GM12878 (cell line): ENCODE measurements at regions not wholly inside any gene's neighbourhood (a gene's known extent, or its start where the extent isn't known, plus 50 kb on each side); places are given as distances from the start of the nearest gene placed in this dataset.

ENCODE experiments used
- ATAC-seq: fragments of 200-7000 bp; cut with Tn5 transposase; 3 replicates; pipeline ENCODE4 v1.9.1; 2020; ENCODE audit warnings: mild to moderate bottlenecking, moderate library complexity
- BruUV-seq: library from RNA; stranded (reverse); fragments of 400-500 nt; replicated peaks from 2 replicates; lab custom pipeline; 2021; lab: Mats Ljungman, UMichigan
- CTCF ChIA-PET: fragments of 300-600 bp; sonication (Branson Sonifier 250); formaldehyde crosslinking; extraction: SDS; loops from one replicate; lab custom pipeline; 2021; ENCODE audit warnings: inconsistent platforms; lab: Yijun Ruan, JAX
- POLR2A ChIA-PET: fragments of 350-600 bp; formaldehyde crosslinking; extraction: SDS; loops from one replicate; lab custom pipeline; 2021; ENCODE audit warnings: inconsistent platforms; lab: Charles Lee
- RAD21 ChIA-PET: fragments of 300-600 bp; sonication (Branson Sonifier 250); formaldehyde crosslinking; loops from one replicate; lab custom pipeline; 2023; ENCODE audit warnings: antibody characterized with exemption; ENCODE audit not compliant: unreplicated experiment; lab: Charles Lee
- SMC1A ChIA-PET: fragments of 300-600 bp; sonication (Branson Sonifier 250); formaldehyde crosslinking; loops from one replicate; lab custom pipeline; 2023; ENCODE audit not compliant: unreplicated experiment, uncharacterized antibody; lab: Charles Lee
- DNase-seq: peaks from one replicate; pipeline ENCODE4 v3.0.0-alpha.2; 2011; ENCODE audit warnings: low read depth, low spot score
- FAIRE-seq: peaks from 3 replicates; lab custom pipeline; 2011; peaks lifted over from hg19 to GRCh38; lab: Jason Lieb, UNC
- H2AFZ ChIP-seq: 2 replicates; pipeline ENCODE4 v1.6.0; 2011; ENCODE audit warnings: low read depth, low read length, control low read depth; ENCODE audit not compliant: control insufficient read depth
- H3K27ac ChIP-seq: 2 replicates; pipeline ENCODE4 v1.5.1; 2011; ENCODE audit warnings: control low read depth; ENCODE audit not compliant: control insufficient read depth, insufficient read depth
- H3K27me3 ChIP-seq, 2 experiments: replicated peaks in 1 of 2; 2 replicates each; pipeline versions ENCODE4 v1.6.0 to v1.6.1; 2011; ENCODE audit warnings: low read length in 1 of 2; ENCODE audit not compliant: control insufficient read depth in 2 of 2, insufficient read depth in 2 of 2
- H3K36me3 ChIP-seq, 2 experiments: 2 replicates each; pipeline ENCODE4 v1.5.1; 2011; ENCODE audit warnings: low read length in 1 of 2; ENCODE audit not compliant: control insufficient read depth in 2 of 2, insufficient read depth in 2 of 2
- H3K4me1 ChIP-seq: 2 replicates; pipeline ENCODE4 v1.6.1; 2011; ENCODE audit warnings: mild to moderate bottlenecking, low read length, moderate library complexity, mixed read lengths; ENCODE audit not compliant: control insufficient read depth, insufficient read depth
- H3K4me2 ChIP-seq: 2 replicates; pipeline ENCODE4 v1.6.0; 2011; ENCODE audit warnings: control low read depth; ENCODE audit not compliant: control insufficient read depth, insufficient read depth
- H3K4me3 ChIP-seq: fragments of 200-600 bp; sonication (generic); 2 replicates; pipeline ENCODE4 v1.5.1; 2016
- H3K79me2 ChIP-seq: 2 replicates; pipeline ENCODE4 v1.6.0; 2011; ENCODE audit warnings: low read length; ENCODE audit not compliant: control insufficient read depth, insufficient read depth
- H3K9ac ChIP-seq: 2 replicates; pipeline ENCODE4 v1.8.0; 2011; ENCODE audit warnings: low read length, control low read depth, mixed read lengths; ENCODE audit not compliant: control insufficient read depth, insufficient read depth
- H3K9me3 ChIP-seq: replicated peaks from 3 replicates; pipeline ENCODE4 v1.5.1; 2011; ENCODE audit warnings: mild to moderate bottlenecking, low read length; ENCODE audit not compliant: control insufficient read depth, insufficient read depth
- H4K20me1 ChIP-seq: 2 replicates; pipeline ENCODE4 v1.6.0; 2011; ENCODE audit not compliant: control insufficient read depth, insufficient read depth
- CREM ChIP-seq: IDR thresholded peaks from 2 replicates; pipeline ENCODE4 v1.6.1; 2014; ENCODE audit warnings: antibody characterized with exemption, low read depth
- FOS ChIP-seq: IDR thresholded peaks from 3 replicates; pipeline ENCODE4 v1.6.1; 2011; ENCODE audit warnings: borderline replicate concordance; ENCODE audit not compliant: insufficient read length; ENCODE audit errors: extremely low read depth
- IKZF1 ChIP-seq: fragments of 450-650 bp; conservative IDR thresholded peaks from 2 replicates; pipeline ENCODE4 v1.6.1; 2017; ENCODE audit warnings: antibody characterized with exemption, mild to moderate bottlenecking
- MXI1 ChIP-seq: fragments of 150-350 bp; IDR thresholded peaks from 2 replicates; pipeline ENCODE4 v1.6.1; 2011; ENCODE audit warnings: low read depth, mild to moderate bottlenecking, inconsistent platforms, low read length, improper control_type of control experiment
- PBX3 ChIP-seq: IDR thresholded peaks from 2 replicates; pipeline ENCODE4 v1.6.1; 2011; ENCODE audit warnings: mild to moderate bottlenecking, low read depth, low read length, moderate library complexity; ENCODE audit not compliant: insufficient replicate concordance
- PKNOX1 ChIP-seq: fragments of 450-650 bp; IDR thresholded peaks from 2 replicates; pipeline ENCODE4 v1.6.1; 2016; ENCODE audit warnings: mild to moderate bottlenecking
- REST ChIP-seq: IDR thresholded peaks from 2 replicates; pipeline ENCODE4 v1.6.1; 2012; ENCODE audit warnings: mild to moderate bottlenecking, low read depth, low read length
- SP1 ChIP-seq: IDR thresholded peaks from one replicate; pipeline ENCODE4 v1.6.1; 2011; ENCODE audit warnings: low read depth, low read length
- ZBTB4 ChIP-seq: fragments of 450-650 bp; formaldehyde crosslinking; IDR thresholded peaks from 2 replicates; pipeline ENCODE4 v1.4.0; 2022; ENCODE audit warnings: mild to moderate bottlenecking, moderate library complexity
- WGBS: methylation state at CpG from one replicate; pipeline ENCODE4 v1.1.6; 2016; ENCODE audit warnings: low lambda C conversion rate; ENCODE audit not compliant: insufficient replicate concordance, insufficient coverage; ENCODE audit errors: missing lambda C conversion rate; 5-methylcytosine and 5-hydroxymethylcytosine counted together
- in situ Hi-C: fragments of 300-500 bp; cut with MboI; formaldehyde crosslinking; loops from 9 replicates; pipeline ENCODE4 v1.14.3; 2018; ENCODE audit warnings: mixed read lengths
- intact Hi-C: fragments of 100-400 bp; cut with micrococcal nuclease; formaldehyde crosslinking; loops from one replicate; pipeline ENCODE4 v1.14.2; 2022; ENCODE audit not compliant: unreplicated experiment
- TF ChIP-seq, protein P1 (sequence below): fragments of 150-350 bp; IDR thresholded peaks from 2 replicates; pipeline ENCODE4 v1.6.1; 2016; ENCODE audit warnings: low read depth, low read length

DNA sequence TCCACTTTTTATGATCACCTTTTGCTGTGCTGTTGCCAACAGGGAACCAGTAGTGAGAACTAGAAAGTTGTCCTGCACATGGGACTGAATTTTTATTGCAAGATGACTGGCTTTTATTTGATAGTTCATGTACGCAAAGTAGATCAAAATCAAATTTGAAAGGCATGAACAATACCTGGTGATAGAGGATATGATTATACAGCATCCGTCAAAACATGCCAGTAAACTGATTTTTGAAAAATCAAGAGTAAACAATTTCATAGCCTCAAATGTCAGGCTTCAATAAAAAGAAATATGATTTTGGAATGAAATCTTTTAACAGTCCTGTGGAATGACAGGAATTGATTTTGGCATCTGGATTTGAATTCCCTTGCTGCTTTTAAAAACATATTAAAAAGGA, 219.6 kb upstream of the LRRN1 start (continued):
- no peak for TF ChIP-seq ZBTB4 (CRISPR knock-in tag)
- TF ChIP-seq MXI1 = no peak
- TF ChIP-seq SP1 = no peak
- TF ChIP-seq REST = no peak
- TF ChIP-seq, all 136 proteins: peak for 0

DNA sequence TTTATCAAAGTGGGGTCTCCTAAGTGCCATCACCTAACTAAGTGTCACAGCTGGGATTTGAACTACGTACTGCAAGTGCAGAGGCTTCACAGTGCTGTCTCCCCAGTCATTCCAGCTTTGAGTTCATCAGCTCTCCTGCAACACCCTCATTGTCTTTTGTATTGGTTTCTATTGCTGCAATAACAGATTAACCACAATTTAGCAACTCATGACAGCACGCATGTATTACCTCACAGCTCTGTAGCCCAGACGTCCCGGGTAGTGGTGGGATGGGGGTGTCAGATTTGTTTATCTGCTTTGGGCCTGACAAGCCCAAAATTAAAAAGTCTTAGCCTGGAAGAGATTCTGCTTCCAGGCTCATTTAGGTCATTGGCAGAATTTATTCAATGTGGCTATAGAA, 220.5 kb upstream of the LRRN1 start:
- no peaks in the 10 kb centered on the region for H3K4me1 ChIP-seq
- TF ChIP-seq MXI1 (no peak), PKNOX1 (no peak), IKZF1 (no peak), FOS (no peak), CREM (no peak), PBX3 (no peak)
- TF ChIP-seq, protein P1, sequence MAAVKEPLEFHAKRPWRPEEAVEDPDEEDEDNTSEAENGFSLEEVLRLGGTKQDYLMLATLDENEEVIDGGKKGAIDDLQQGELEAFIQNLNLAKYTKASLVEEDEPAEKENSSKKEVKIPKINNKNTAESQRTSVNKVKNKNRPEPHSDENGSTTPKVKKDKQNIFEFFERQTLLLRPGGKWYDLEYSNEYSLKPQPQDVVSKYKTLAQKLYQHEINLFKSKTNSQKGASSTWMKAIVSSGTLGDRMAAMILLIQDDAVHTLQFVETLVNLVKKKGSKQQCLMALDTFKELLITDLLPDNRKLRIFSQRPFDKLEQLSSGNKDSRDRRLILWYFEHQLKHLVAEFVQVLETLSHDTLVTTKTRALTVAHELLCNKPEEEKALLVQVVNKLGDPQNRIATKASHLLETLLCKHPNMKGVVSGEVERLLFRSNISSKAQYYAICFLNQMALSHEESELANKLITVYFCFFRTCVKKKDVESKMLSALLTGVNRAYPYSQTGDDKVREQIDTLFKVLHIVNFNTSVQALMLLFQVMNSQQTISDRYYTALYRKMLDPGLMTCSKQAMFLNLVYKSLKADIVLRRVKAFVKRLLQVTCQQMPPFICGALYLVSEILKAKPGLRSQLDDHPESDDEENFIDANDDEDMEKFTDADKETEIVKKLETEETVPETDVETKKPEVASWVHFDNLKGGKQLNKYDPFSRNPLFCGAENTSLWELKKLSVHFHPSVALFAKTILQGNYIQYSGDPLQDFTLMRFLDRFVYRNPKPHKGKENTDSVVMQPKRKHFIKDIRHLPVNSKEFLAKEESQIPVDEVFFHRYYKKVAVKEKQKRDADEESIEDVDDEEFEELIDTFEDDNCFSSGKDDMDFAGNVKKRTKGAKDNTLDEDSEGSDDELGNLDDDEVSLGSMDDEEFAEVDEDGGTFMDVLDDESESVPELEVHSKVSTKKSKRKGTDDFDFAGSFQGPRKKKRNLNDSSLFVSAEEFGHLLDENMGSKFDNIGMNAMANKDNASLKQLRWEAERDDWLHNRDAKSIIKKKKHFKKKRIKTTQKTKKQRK = no peak

More for the DNA sequence above, 220.5 kb upstream of the LRRN1 start:
- no peak overlapping the region for H2AFZ ChIP-seq
- 13% methylated on average over 4 of the region's 4 CpGs for WGBS
- no peak for FAIRE-seq
- intact Hi-C loops = no loop called here
- BruUV-seq = no TSS peak
- ChIA-PET POLR2A (no interaction called here), RAD21 (no interaction called here), SMC1A (no interaction called here), CTCF (interaction anchor here (0.7 kb wide), 1 partner anchor 16 kb away, joined by 3 read pairs; no protein-coding TSS in a partner anchor)
- H3K36me3 ChIP-seq = no peaks in the 10 kb centered on the region
- H3K79me2 ChIP-seq = no peaks in the 10 kb centered on the region
- no peak for DNase-seq
- no peak for ATAC-seq
- no peak overlapping the region for H3K9ac ChIP-seq
- H4K20me1 ChIP-seq = no peaks in the 10 kb centered on the region
- no peak overlapping the region for H3K27ac ChIP-seq
- no peaks in the 10 kb centered on the region for H3K27me3 ChIP-seq
- H3K9me3 ChIP-seq = no peaks in the 10 kb centered on the region
- no peak overlapping the region for H3K4me3 ChIP-seq
- in situ Hi-C loops = no loop called here
- no peak overlapping the region for H3K4me2 ChIP-seq
